ENCODE measurements at regions not wholly inside any gene's neighbourhood (a gene's known extent, or its start where the extent isn't known, plus 50 kb on each side); places are given as distances from the start of the nearest gene placed in this dataset.

- Histone ChIP-seq H3K9me3 (ENCODE audit: low read depth) (no peaks in the 10 kb centered on the region), H3K36me3 (replicated peaks; ENCODE audit: insufficient read depth, low read depth) (no peaks in the 10 kb centered on the region), H3K79me2 (no peaks in the 10 kb centered on the region), H3K27ac (no peak overlapping the region), H3K4me1 (ENCODE audit: insufficient read depth) (no peaks in the 10 kb centered on the region), H3K4me3 (no peak overlapping the region), H2AFZ (no peak overlapping the region), H4K20me1 (ENCODE audit: insufficient read depth, poor library complexity, severe bottlenecking) (no peaks in the 10 kb centered on the region), H3K27me3 (no peaks in the 10 kb centered on the region), H3K9me2 (replicated peaks; ENCODE audit: insufficient read depth) (no peaks in the 10 kb centered on the region), H3K4me2 (no peak overlapping the region)
- TF ChIP-seq EZH2phosphoT487 (IDR thresholded peaks at IDR 0.05; ENCODE audit: low read depth, severe bottlenecking, unreplicated experiment) (no peak), CTCF (IDR thresholded peaks at IDR 0.05; ENCODE audit: poor library complexity) (no peak), EZH2 (IDR thresholded peaks at IDR 0.05; ENCODE audit: borderline replicate concordance) (no peak)
- no peak for DNase-seq (ENCODE audit: low spot score)
- WGBS (ENCODE audit: low lambda C conversion rate, missing lambda C conversion rate): 95% methylated on average over 2 of the region's 2 CpGs
Measured at GRCh38 chr12:93962336-93962735, 186.0 kb upstream of the PLXNC1 start.

GRCh38 chr12:93964936-93965335, 183.4 kb upstream of the PLXNC1 start:
- no peak overlapping the region for H2AFZ ChIP-seq
- no peak for TF ChIP-seq EZH2phosphoT487 (IDR thresholded peaks at IDR 0.05; ENCODE audit: low read depth, severe bottlenecking, unreplicated experiment)
- TF ChIP-seq EZH2 (IDR thresholded peaks at IDR 0.05; ENCODE audit: borderline replicate concordance): no peak
- TF ChIP-seq CTCF (IDR thresholded peaks at IDR 0.05; ENCODE audit: poor library complexity): no peak

GRCh38 chr12:93966516-93967133, 181.8 kb upstream of the PLXNC1 start:
- H3K4me3 ChIP-seq: no peak overlapping the region
- no peak for TF ChIP-seq EZH2 (IDR thresholded peaks at IDR 0.05; ENCODE audit: borderline replicate concordance)
- TF ChIP-seq EZH2phosphoT487 (IDR thresholded peaks at IDR 0.05; ENCODE audit: low read depth, severe bottlenecking, unreplicated experiment): no peak
- no peak for TF ChIP-seq CTCF (IDR thresholded peaks at IDR 0.05; ENCODE audit: poor library complexity)
- H3K9me2 ChIP-seq (replicated peaks; ENCODE audit: insufficient read depth): no peaks in the 10 kb centered on the region
- H3K4me2 ChIP-seq: no peak overlapping the region
- H4K20me1 ChIP-seq (ENCODE audit: insufficient read depth, poor library complexity, severe bottlenecking): no peaks in the 10 kb centered on the region
- no peak overlapping the region for H3K27ac ChIP-seq
- WGBS (ENCODE audit: low lambda C conversion rate, missing lambda C conversion rate): no CpG with 5 or more reads among the region's 1 CpG
- DNase-seq (ENCODE audit: low spot score): no peak
- H3K36me3 ChIP-seq (replicated peaks; ENCODE audit: insufficient read depth, low read depth): no peaks in the 10 kb centered on the region
- no peaks in the 10 kb centered on the region for H3K4me1 ChIP-seq (ENCODE audit: insufficient read depth)
- H2AFZ ChIP-seq: no peak overlapping the region
- no peaks in the 10 kb centered on the region for H3K79me2 ChIP-seq
- no peaks in the 10 kb centered on the region for H3K27me3 ChIP-seq
- no peaks in the 10 kb centered on the region for H3K9me3 ChIP-seq (ENCODE audit: low read depth)

More at GRCh38 chr12:93964936-93965335, 183.4 kb upstream of the PLXNC1 start:
- Histone ChIP-seq H3K9me2 (replicated peaks; ENCODE audit: insufficient read depth) (no peaks in the 10 kb centered on the region), H3K4me1 (ENCODE audit: insufficient read depth) (no peaks in the 10 kb centered on the region), H3K9me3 (ENCODE audit: low read depth) (no peaks in the 10 kb centered on the region), H3K27ac (no peak overlapping the region), H3K79me2 (no peaks in the 10 kb centered on the region), H4K20me1 (ENCODE audit: insufficient read depth, poor library complexity, severe bottlenecking) (no peaks in the 10 kb centered on the region), H3K36me3 (replicated peaks; ENCODE audit: insufficient read depth, low read depth) (no peaks in the 10 kb centered on the region), H3K27me3 (no peaks in the 10 kb centered on the region), H3K4me2 (no peak overlapping the region), H3K4me3 (no peak overlapping the region)
- 66% methylated on average over 4 of the region's 4 CpGs for WGBS (ENCODE audit: low lambda C conversion rate, missing lambda C conversion rate)
- no peak for DNase-seq (ENCODE audit: low spot score)

All from hepatocyte (in vitro differentiated cells).